NT2/D1 (cell line): ENCODE measurements at regions not wholly inside any gene's neighbourhood (a gene's known extent, or its start where the extent isn't known, plus 50 kb on each side); places are given as distances from the start of the nearest gene placed in this dataset.

ENCODE experiments used
- DNase-seq: peaks from one replicate; pipeline ENCODE4 v3.0.0-alpha.2; 2011; ENCODE audit warnings: low read depth, low spot score
- H3K27me3 ChIP-seq: 2 replicates; pipeline ENCODE4 v1.6.0; 2011; ENCODE audit warnings: mild to moderate bottlenecking; ENCODE audit not compliant: insufficient read length, insufficient read depth
- H3K36me3 ChIP-seq: 2 replicates; pipeline ENCODE4 v1.6.1; 2011; ENCODE audit warnings: mild to moderate bottlenecking, low read length, mixed read lengths; ENCODE audit not compliant: insufficient read depth, insufficient read length
- H3K4me1 ChIP-seq: 2 replicates; pipeline ENCODE4 v1.5.1; 2011; ENCODE audit not compliant: insufficient read depth, insufficient read length
- H3K4me3 ChIP-seq: 2 replicates; pipeline ENCODE4 v1.5.1; 2011; ENCODE audit warnings: low read depth; ENCODE audit not compliant: insufficient read length
- H3K9ac ChIP-seq: 2 replicates; pipeline ENCODE4 v1.6.0; 2011; ENCODE audit warnings: low read depth; ENCODE audit not compliant: insufficient read length
- H3K9me3 ChIP-seq: 2 replicates; pipeline ENCODE4 v1.5.1; 2011; ENCODE audit warnings: mild to moderate bottlenecking, low read length; ENCODE audit not compliant: insufficient read depth
- SUZ12 ChIP-seq: IDR thresholded peaks from 2 replicates; pipeline ENCODE4 v1.6.1; 2011; ENCODE audit not compliant: insufficient read length, insufficient read depth; ENCODE audit errors: extremely low read depth
- YY1 ChIP-seq: IDR thresholded peaks from 2 replicates; pipeline ENCODE4 v1.6.1; 2011; ENCODE audit not compliant: insufficient read length, insufficient read depth
- ZNF274 ChIP-seq: IDR thresholded peaks from 2 replicates; pipeline ENCODE4 v1.6.1; 2011; ENCODE audit warnings: mild to moderate bottlenecking, low read depth, low read length

GRCh38 chr3:146830231-146830630, 225.1 kb upstream of the PLSCR5 start:
- no peaks in the 10 kb centered on the region for H3K9me3 ChIP-seq
- H3K4me1 ChIP-seq = no peaks in the 10 kb centered on the region
- no peaks in the 10 kb centered on the region for H3K36me3 ChIP-seq
- H3K27me3 ChIP-seq = no peaks in the 10 kb centered on the region
- DNase-seq = no peak
- TF ChIP-seq YY1 (no peak), SUZ12 (no peak), ZNF274 (no peak)
- H3K9ac ChIP-seq = no peak overlapping the region
- no peak overlapping the region for H3K4me3 ChIP-seq

GRCh38 chr3:146827836-146828235, 222.7 kb upstream of the PLSCR5 start:
- Histone ChIP-seq H3K4me3 (no peak overlapping the region), H3K27me3 (no peaks in the 10 kb centered on the region), H3K4me1 (no peaks in the 10 kb centered on the region), H3K9me3 (no peaks in the 10 kb centered on the region), H3K9ac (no peak overlapping the region), H3K36me3 (no peaks in the 10 kb centered on the region)
- TF ChIP-seq YY1 (no peak), SUZ12 (no peak), ZNF274 (no peak)
- no peak for DNase-seq

- no peaks in the 10 kb centered on the region for H3K27me3 ChIP-seq
- DNase-seq = no peak
- H3K9me3 ChIP-seq = no peaks in the 10 kb centered on the region
- no peak overlapping the region for H3K4me3 ChIP-seq
- H3K4me1 ChIP-seq = no peaks in the 10 kb centered on the region
- no peak for TF ChIP-seq YY1
- no peak for TF ChIP-seq SUZ12
- TF ChIP-seq ZNF274 = no peak
- no peaks in the 10 kb centered on the region for H3K36me3 ChIP-seq
- no peak overlapping the region for H3K9ac ChIP-seq
Measured at GRCh38 chr3:146823622-146824021, 218.5 kb upstream of the PLSCR5 start.

GRCh38 chr3:146818866-146819265, 213.7 kb upstream of the PLSCR5 start:
- H3K4me3 ChIP-seq = no peak overlapping the region
- no peaks in the 10 kb centered on the region for H3K27me3 ChIP-seq
- H3K36me3 ChIP-seq = no peaks in the 10 kb centered on the region
- DNase-seq = no peak
- no peaks in the 10 kb centered on the region for H3K9me3 ChIP-seq
- H3K4me1 ChIP-seq = no peaks in the 10 kb centered on the region
- no peak overlapping the region for H3K9ac ChIP-seq
- no peak for TF ChIP-seq ZNF274
- no peak for TF ChIP-seq SUZ12
- TF ChIP-seq YY1 = no peak

- Histone ChIP-seq H3K27me3 (no peaks in the 10 kb centered on the region), H3K4me1 (no peaks in the 10 kb centered on the region), H3K9ac (no peak overlapping the region), H3K36me3 (no peaks in the 10 kb centered on the region), H3K9me3 (no peaks in the 10 kb centered on the region), H3K4me3 (no peak overlapping the region)
- no peak for DNase-seq
- no peak for TF ChIP-seq SUZ12
- no peak for TF ChIP-seq YY1
- TF ChIP-seq ZNF274 = no peak
Measured at GRCh38 chr3:146818301-146818700, 213.2 kb upstream of the PLSCR5 start.

- no peaks in the 10 kb centered on the region for H3K4me1 ChIP-seq
- no peaks in the 10 kb centered on the region for H3K36me3 ChIP-seq
- TF ChIP-seq YY1 (no peak), ZNF274 (no peak), SUZ12 (no peak)
- DNase-seq = no peak
- H3K9ac ChIP-seq = no peak overlapping the region
- H3K4me3 ChIP-seq = no peak overlapping the region
- no peaks in the 10 kb centered on the region for H3K9me3 ChIP-seq
- H3K27me3 ChIP-seq = no peaks in the 10 kb centered on the region
Measured at GRCh38 chr3:146817704-146818103, 212.6 kb upstream of the PLSCR5 start.

- Histone ChIP-seq H3K9ac (no peak overlapping the region), H3K27me3 (no peaks in the 10 kb centered on the region)
- DNase-seq = no peak
Measured at GRCh38 chr3:146814601-146815315, 209.6 kb upstream of the PLSCR5 start.

More at GRCh38 chr3:146814601-146815315, 209.6 kb upstream of the PLSCR5 start:
- H3K36me3 ChIP-seq = no peaks in the 10 kb centered on the region
- H3K4me3 ChIP-seq = no peak overlapping the region
- TF ChIP-seq YY1 (no peak), ZNF274 (no peak), SUZ12 (no peak)
- H3K9me3 ChIP-seq = no peaks in the 10 kb centered on the region
- no peaks in the 10 kb centered on the region for H3K4me1 ChIP-seq
